HG02798 (cell line): ENCODE measurements at regions not wholly inside any gene's neighbourhood (a gene's known extent, or its start where the extent isn't known, plus 50 kb on each side); places are given as distances from the start of the nearest gene placed in this dataset.
"Not testable (repeated sequence)": the region's sequence is repeated elsewhere in the genome, so short reads cannot be mapped to it uniquely, and the experiment has no call there.

ENCODE experiments used
- ATAC-seq: cut with Tn5 transposase; IDR thresholded peaks from one replicate; pipeline ENCODE4 v1.9.1; 2021; ENCODE audit warnings: mild to moderate bottlenecking; ENCODE audit not compliant: unreplicated experiment, poor library complexity

DNA sequence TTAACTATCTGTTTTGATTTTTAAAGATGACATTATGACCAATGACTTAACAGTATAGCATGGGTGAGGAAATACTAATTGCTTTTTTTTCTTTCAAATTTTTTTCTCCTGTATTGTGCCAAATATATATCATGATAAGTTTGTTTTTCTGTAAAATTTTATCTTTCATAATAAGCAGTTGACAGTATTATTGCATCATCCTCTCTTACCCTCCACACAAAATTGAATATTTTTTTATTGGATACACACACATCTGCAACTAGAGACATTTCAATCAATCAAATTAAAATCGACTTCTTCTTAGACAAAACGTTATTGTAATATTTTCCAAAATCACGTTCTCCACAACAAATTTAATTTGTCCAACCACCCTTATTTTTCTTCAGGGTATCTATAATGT is 330.4 kb upstream of the BRINP3 start:
- ATAC-seq: no peak

DNA sequence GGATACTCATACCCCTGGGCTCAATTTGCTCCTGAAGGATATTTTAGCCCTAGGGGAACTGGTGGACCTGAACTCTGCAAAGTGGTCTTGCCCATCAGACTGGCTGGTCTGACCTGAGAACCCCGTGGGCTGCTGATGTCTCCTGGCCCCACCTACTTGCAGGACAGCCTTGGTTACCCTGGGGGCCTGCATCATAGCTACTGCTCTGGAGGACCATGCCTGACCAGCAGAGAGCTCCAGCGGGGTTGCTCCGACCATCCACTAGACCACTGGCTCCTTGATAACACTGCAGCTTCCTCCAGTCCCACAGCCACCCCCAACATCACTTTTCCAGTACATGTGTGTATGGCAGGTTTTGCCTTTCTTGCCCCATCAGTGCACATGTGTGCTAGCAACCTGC is 331.6 kb upstream of the BRINP3 start:
- ATAC-seq: no peak

DNA sequence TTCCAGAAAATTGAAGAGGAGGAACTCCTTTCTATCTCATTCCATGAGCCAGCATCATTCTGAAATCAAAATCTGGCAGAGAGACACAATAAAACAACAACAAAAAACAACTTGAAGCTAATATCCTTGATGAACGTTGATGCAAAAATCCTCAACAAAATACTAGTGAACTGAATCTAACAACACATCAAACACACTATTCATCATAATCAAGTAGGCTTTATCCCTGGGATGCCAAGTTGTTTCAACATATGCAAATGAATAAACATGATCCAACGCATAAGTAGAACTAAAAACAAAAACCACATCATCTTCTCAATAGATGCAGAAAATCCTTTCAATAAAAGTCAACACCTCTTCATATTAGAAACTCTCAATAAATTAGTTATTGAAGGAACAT is 335.3 kb upstream of the BRINP3 start:
- no peak for ATAC-seq

DNA sequence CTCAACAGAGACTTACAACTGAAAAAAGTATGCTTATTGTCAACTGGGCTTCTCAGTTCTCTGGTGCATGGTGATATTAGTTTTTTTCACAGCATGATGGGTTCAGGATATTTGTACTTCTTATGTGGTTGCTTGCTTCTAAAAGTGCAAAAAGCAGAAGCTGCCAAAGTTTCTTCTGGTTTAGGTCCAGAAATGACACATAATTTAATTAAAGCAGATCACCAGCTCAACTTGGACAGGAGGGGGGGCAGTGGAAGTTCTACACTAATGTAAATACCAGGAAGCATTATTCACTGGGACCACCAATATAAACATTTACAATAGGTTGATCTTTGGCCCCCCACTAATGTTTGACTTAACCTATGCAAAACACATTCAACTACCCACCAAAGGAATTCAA is 354.8 kb upstream of the BRINP3 start:
- ATAC-seq: no peak

DNA sequence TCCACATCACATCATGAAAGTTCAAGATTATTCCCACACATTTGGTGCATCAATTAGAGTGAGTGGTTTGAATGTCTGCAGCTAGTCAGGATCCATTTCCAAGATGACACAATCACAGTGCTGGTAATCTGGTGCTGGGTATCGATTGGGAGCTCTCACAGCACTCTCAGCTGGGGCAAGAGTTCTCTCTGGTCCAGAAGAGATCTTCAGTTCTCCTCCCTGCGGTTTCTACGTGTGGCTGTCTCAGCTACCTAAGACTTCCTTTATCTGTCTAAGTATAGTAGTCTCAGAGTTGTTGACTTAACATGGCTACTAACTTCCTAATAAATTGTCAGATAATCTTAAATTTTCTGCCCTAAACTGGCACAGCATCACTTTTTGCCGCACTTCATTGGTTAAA is 358.0 kb upstream of the BRINP3 start:
- no peak for ATAC-seq

DNA sequence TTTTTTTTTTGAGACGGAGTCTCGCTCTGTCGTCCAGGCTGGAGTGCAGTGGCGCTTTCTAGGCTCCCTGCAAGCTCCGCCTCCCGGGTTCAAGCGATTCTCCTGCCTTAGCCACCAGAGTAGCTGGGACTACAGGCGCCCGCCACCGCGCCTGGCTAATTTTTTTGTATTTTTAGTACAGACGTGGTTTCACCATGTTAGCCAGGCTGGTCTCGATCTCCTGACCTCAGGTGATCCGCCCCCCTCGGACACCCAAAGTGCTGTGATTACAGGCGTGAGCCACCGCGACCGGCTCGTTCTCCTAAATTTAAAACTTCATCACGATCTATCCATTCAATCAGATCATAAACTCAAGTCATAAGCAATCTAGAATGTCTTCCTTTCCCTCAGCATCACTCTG is 359.5 kb upstream of the BRINP3 start:
- ATAC-seq: not testable (repeated sequence)

DNA sequence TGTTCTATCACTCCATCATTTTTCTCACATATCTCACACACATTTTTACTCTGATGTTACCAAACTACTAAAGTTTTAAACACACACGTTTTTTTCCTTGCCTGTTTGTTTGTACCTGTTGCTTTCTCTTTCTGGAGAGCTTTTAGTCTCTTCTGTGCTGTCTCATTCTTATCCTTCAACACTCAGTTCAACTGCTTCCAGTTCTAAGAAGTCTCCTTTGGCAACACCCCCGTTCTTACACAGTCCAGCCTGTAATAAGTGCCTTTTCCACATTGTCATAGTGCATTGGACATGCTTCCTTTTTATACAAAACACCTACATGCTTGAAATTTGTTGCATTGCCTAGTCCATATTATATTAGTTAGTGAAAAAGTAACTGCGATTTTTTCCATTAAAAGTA is 360.2 kb upstream of the BRINP3 start:
- no peak for ATAC-seq

DNA sequence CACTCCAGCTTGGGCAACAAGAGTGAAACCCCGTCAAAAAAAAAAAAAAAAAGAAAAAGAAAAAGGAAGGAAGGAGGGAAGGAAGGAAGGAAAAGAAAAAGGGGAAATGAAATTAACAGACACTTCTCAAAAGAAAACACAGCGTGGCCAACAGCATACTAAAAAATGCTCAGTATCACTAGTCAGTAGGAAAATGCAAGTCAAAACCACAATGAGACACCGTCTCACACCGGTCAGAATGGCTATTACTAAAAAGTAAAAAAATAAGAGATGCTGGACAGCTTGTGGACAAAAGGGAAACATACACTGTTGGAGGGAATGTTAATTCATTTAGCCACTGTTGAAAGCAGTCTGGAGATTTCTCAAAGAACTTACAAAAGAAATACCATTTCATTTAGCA is 369.5 kb upstream of the BRINP3 start:
- ATAC-seq: no peak

DNA sequence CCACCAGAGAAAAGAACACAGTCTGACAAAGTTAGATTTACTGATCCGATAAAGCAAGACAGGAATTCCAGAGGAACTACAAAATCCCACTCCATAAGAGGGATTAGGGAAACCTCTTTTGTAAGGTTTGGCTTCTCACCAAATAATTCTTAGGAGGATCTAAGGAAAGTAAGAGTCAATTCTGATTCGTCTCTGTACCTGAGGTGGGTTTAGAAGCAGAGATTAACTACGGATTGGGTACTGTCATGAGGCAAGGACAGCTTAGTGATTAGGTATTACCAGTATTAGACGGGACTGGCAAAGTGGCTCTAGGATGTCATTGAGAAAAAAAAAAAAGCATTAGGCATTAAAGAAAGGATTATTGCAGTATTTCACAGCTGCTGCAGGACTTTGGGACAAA is 371.7 kb upstream of the BRINP3 start:
- ATAC-seq: no peak

DNA sequence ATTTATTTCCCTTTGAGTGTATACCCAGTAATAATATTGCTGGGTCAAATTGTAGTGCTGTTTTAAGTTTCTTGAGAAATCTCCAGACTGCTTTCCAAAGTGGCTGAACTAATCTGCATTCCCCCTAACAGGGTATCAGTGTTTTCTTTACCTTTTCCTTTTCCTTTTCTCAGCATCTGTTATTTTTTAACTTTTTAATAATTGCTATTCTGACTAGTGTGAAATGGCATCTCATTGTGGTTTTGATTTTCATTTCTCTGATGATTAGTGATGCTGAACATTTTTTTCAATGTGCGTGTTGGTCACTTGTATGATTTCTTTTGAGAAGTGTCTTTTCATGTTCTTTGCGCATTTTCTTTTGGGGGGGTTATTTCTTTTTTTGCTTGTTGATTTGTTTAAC is 374.9 kb upstream of the BRINP3 start:
- no peak for ATAC-seq

DNA sequence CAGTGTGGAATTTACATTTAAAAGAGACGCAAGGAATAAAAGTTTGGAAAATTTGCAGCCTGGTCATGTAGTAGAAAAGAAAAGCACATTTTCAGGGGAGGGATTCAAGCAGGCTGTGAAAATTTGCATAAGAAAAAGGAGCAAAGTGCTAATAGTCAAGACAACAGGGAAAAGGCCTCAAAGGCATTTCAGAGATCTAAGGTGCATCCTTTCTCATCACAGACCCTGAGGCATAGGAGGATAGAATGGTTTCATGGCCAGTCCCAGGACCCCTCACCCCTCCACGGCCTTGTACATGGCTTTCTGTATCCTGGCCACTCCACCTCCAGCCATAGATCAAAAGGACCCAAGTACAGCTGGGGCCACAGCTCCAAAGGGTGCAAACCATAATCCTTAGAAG is 380.5 kb upstream of the BRINP3 start:
- no peak for ATAC-seq

DNA sequence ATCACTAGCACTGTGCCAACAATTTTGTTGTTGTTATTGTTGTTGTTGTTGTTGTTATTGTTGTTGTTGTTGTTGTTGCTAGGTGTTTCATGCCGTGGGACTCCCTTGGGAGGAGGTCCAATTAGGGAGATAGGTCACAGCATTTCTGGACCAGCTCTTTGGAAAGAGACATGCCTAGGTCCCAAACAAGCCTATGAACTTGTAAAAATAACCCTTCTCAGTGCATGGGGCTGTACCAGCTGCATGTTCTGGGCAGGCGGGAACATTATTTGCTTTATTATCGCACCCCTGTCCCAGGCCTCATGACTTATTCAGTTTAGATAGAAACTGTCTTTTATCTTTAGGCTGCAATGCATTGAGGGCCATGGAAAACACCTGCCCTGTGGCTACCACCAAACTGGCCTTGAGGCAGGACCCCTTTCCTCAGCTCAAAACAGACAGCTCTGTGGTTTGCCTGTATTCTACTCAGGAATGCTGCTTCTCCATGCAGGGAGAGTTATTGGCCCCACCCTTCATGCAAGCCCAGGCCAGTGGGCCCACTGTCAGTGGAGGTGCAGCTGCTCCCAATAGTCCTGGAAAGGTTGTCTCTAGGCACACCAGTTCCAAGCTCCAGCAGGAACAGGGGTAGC is 386.5 kb upstream of the BRINP3 start:
- no peak for ATAC-seq

DNA sequence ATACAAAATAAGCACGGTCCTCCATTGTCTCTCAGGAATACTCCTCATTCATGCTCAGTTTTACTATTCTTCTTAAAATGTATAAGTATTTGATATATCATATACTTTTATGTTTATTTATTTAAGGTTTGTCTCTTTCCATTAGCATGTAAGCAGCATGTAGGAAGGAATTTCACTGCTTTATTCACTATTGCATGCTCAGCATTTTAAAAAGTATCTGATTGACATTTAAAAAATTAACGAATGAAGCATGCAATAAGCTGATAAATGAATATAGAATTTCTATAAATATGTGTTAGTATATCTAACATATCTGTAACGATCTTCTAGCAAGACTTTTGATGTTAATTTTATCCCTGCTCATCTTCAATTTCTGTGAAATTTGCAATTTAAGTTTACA is 402.7 kb upstream of the BRINP3 start:
- ATAC-seq: no peak

DNA sequence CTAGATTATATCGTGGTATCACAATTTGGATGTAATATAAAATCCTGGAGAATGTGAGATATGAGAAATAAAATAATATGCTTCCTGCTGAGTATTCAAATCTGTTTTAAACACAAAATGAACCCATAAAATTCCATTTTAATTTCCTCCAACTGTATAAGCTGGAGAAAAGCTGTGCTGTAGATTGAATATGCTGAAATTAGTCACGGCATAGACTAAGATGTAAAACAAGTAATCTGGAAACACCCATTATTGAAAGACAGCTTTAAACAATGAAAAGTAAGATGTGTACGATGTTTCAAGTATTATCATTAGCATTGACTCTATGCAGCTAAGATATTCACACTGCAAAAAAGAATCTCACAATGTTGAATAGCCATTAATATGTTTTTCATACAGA is 403.4 kb upstream of the BRINP3 start:
- ATAC-seq: no peak

DNA sequence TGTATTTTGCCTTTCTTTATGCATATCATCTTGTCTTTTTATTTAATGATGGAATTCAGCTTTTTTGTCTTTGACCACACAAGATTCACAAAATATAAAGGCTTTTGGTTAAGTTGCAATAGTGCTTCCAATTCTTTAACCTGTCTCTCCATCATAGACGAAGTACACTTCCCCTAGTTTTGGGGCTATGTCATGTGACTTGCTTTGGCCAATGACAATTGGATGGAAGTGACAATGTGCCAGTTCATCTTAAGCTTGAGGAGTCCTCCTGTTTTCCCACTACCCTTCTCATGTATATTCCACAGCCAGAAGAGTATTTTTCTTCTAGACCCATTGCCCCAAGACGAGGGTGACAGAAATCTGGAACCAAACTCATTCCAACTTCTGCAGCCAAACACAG is 419.6 kb upstream of the BRINP3 start:
- ATAC-seq: no peak

DNA sequence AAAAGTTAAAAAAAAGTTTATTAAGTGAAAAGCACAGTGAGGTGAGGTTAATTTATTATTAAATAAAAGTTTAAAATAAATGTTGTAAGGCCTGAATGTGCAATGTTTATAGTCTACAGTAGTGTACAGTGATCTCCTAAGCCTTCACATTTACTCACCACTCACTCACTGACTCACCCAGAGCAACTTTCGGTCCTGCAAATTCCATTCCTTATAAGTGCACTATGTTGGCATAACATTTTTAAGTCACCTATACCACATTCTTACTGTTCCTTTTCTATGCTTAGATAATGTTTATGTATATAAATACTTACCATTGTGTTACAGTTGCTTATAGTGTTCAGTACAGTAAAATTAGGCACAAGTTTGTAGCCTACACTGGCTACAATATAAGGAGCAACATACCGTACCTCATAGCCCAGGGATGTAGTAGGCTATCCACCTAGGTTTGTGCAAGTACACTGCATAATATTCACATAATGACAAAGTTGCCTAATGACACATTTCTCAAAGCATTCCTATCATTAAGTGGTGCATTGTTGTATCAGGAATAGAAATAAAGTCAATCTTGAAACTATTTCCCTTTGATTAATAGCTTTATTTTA is 426.5 kb upstream of the BRINP3 start:
- no peak for ATAC-seq

DNA sequence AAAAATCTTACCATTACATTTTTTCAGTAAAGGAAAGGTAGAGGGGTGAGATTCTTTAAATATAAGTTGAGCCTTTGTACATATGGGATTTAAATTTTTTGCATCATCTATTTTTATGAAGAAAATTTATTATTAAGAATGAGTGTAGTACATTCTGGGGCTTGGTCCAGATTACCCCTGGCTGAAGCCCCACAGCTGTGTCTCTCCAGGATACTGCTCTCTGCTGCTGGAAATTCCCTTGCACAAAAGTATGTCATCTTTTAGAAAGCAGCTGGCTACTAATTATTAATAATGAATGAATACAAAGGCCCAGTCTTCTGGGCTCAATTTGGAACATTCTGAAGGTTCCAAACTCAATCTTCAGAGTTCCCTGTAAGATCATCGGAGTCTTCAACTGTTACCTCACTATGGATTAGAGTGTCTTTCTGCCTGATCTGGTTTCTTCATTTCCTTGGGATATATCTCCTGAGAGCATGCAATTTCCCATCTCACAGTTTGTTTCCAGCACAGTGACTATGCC is 428.6 kb upstream of the BRINP3 start:
- no peak for ATAC-seq

DNA sequence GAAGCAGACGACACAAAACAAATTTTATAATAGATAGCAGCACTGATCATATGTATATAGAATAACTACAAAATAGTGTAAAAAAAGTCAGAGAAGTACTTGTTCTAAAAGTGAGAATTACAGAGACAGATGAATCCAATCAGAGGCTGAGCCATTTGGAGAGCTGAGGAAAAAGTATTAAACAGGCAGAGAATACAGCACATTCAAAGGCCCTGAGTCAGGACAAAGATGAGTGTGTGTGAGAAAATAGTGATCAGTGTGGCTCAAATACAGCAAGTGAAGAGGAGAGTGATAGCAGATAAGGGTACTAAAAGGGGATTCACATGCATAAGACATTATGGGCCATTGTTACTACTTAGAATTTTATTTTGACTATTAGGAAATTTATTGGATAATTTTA is 430.6 kb upstream of the BRINP3 start:
- no peak for ATAC-seq

DNA sequence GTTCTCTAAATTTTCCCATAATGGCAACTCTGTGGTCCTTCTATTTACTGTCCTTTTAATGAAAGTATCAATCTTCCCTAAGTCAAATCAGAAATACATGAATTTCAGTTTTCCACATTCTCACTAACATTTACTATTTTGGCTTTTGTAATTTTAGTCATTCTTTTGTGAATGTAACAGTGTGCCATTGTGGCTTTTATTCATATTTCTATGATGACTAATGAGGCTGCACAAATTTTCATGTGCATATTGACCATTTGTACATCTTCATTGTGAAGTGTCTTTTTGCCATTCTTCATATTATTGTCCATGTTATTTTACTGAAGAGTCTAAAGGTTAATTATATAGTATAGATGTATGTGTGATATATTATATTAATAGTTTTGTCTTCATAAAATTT is 431.0 kb upstream of the BRINP3 start:
- ATAC-seq: no peak

DNA sequence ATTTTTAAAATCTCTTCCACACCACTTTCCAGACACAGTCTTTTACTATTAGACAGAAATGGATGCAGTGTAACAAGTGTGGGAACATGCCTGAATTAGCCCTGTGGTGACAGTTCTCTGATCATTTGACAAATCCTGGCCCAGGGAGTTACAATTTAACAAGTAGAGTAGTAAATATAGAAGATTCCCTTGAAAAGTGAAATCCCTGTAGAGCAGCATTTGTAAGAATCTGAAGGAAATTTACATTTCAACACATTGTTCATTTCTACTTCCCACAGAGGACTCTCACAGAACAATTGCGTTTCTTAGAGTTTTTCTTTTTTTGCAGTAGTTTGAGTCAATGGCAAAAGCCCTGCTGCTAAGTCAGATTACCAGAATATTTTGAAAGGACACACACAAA is 458.3 kb upstream of the BRINP3 start:
- ATAC-seq: no peak

DNA sequence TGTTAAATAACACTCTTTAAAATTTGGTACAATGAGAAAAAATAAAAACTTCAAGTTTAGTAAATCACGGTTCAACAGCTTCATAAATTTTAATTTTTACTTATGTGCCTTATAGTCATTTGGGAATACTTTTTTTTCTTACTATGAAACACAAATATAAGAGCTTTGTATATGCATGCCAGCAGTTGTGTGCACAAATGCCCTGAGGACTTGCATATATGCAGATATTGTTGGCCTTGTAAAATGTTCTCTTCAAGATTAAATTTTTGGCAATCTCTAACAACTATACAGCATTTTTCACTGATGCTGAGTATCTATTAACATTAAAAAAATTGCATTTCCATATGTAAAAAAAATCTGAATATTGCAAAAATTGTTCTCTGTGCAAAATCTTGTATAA is 458.7 kb upstream of the BRINP3 start:
- ATAC-seq: no peak

DNA sequence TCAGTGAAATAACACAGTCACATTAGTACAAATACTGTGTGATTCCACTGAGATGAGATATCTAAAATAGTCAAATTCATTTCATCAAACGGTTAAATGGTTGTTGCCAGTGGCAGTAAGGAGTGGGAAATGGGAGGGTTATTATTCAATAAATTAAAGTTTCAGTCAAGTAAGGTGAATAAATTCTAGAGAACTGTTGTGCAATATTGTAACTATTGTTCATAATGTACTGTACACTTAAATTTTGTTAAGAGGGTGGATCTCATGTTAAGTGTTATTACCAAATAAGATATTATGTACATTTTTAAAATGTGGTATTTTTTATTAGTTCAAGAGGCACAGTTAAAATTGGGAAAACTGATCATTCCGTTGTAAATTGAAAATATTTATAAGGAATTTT is 463.3 kb upstream of the BRINP3 start:
- no peak for ATAC-seq
